GM18861 (cell line): ENCODE measurements at regions not wholly inside any gene's neighbourhood (a gene's known extent, or its start where the extent isn't known, plus 50 kb on each side); places are given as distances from the start of the nearest gene placed in this dataset.

ENCODE experiments used
- ATAC-seq: cut with Tn5 transposase; IDR thresholded peaks from one replicate; pipeline ENCODE4 v1.9.1; 2021; ENCODE audit not compliant: unreplicated experiment

DNA sequence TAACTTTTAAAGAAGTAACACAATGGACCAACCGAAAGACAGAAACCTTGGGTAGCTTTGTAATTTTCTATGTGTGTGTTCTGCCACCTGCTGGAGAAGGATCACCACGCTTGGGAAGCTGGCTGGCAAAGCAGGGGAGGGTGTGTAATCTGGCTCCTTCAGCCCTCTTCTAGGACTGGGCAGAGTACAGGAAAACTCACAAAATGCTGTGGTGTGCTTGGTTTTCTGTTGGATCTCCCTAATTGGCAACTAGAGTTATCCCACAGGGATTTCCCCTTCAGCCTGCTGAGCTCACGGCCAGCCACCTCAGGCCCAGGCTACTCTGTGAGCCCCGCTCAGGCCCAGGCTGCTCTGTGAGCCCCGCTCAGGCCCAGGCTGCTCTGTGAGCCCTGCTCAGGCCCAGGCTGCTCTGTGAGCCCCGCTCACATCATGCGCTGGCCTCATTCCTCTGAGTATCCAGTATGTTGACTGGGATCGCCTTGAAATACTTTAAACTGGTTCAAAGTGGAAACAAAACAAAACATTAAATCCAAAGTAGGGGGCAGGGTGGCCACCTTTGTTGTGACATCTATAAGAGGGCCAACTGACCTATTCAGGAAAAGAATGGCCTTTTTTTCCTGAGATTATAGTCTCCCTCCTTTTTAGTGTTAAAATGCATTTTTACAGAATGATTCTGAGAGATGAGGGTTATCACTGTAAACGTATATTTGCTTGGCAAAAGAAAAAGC lies 52.0 kb upstream of the RNU6-8 start:
- ATAC-seq = peak; percentile 48

DNA sequence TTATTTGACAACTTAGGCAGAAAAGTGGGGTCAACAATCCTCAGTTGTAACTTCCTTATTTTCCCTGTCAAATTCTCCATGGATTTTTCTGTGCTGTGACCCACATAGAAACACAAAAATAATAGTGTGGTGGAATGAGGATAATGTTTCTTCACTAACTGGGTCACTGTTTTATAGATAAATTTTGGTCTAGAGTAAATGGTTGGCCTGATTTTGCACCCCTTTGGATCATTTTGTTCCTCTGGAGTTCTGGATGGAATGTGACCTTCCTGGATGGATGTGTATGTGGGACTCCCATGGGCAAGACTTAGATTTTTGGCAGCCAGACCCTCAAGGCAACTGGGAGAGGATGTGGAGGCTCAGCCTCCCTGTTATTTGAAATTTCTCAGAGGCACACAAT lies 52.7 kb upstream of the RNU6-8 start:
- no peak for ATAC-seq

DNA sequence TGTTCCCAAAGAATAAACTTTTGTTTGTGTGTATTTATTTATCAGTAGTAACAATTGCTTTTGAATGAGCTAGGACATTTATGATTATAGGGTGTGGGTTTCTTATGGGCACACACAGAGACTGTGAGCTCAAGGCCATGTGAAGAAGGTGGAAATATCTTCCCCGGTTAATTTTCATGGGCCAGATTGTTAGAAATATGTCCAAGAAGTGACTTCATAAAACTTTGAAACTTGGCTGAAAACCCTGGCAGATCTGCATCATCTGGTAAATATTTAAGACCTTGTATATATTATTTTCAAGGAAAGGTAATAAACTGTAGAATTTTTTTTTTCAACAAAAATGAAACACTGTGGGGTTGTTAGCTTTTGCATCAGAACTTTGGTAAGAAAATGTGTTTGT lies 53.5 kb upstream of the RNU6-8 start:
- ATAC-seq = no peak

DNA sequence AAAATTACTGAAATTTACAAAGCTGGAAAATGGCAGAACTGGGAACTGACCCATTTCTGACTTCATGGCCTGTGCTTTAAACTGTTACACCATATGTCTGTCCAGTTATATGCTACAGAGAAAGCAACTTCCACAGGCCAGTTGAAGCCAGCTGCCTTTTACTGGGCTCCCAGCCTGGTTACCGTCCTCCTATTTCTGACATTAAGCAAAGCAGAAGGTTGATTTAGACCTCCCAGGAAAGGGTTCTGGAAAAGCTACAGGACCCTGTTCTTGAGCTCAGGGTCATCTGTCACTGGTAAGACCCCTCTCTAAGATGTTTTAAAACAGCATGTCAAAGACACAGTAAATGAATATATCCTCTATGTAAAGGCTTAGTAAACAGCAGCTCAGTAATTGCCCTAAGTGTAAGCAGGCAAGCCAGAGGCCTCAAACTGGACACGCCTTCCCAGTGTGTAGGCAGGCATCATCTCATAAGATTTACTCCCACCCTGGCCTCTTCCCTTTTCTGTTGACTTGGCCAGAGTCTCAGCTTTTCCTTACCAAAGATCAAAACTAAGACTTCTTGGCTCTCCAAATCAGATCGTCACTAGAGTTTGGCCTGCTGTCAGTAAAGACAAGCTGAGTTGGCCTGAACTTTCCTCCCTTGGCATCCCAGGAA lies 55.4 kb upstream of the RNU6-8 start:
- ATAC-seq = no peak

DNA sequence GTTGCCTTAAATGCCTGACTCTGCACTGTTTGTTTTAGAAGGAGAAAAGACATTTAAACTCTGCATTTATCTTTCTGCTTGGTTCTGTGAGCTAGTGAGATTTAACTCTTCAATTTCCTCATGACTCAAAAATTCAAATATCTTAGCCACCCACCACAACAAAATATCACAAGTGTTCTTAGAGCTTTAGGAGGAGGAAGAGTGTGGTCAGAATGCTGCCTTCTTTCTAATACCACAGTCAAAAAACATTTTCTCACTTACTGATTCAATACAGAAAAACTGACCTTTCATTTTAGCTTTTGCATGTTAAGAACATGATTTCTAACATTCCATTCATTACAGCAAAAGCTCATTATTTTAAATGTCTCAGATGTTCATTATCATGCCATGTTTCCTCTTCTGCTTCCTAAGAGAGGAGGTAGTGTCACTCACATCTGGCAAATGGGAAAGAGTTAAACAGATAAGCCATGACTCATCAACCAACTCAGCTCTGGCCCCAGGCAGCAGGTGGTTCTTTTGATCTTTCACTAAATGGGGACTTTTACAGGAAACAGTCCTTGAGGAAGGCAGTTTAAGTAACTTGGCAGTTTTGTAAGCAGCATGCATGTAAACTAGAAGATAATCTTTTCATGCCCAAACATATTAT lies 56.4 kb upstream of the RNU6-8 start:
- peak; percentile 87 for ATAC-seq

DNA sequence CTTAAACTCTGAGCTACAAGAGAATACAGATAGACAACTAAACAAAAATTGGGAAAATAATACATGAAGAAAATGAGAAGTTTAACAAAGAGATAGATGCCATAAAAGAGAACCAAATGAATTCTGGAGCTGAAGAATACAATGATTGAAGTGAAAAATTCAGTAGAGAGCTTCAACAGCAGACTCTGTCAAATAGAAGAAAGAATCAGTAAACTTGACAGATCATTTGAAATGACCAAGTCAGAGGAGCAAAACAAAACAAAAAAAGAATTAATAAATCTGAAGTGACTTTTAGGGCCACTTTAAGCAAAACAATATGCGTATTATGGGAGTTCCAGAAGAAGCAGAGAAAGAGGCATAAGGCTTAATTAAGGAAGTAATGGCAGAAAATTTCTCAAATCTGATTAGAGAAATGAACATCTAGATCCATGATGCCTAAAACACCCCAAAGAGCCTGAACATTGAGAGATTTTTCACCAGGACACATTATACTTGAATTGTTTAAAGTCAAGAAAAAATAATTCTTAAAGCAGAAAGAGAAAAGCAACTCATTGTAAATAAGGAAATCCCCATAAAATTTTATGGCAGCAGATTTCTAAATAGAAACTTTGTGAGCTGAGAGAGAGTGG lies 61.0 kb upstream of the RNU6-8 start:
- no peak for ATAC-seq

DNA sequence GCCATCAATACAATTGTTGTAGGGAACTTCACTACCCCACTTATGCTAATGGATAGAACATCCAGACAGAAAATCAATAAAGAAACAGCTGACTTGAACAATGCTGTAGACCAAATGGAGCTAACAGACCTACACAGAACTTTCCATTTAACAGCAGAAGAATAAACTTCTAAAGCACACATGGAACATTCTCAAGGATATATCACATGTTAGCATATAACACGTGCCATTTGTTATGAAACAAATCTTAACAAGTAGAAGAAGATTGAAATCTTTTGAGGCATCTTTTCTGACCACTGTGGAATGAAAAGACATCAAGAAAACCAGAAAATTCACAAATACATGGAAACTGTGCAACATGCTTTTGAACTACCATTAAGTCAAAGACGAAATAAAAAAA lies 62.5 kb upstream of the RNU6-8 start:
- ATAC-seq = no peak

DNA sequence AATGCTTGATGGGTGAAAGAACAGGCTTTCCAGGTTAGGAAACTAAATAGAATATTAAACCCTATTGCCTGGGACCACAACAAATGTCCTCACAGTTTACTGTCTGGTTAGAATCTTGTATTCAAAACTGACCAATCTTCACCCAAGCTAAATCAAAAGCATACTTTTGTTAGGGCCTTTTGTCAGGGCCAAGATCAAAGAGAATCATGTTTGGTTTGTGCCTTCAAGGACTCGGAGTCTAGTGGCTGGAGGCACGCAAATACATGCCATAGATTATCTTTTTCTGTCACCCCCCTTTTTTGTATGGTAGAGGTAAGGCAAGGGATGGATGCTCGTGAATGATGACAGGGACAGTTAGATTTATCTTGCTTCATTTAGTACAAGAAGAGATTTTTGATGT lies 51.1 kb upstream of the AKAP6 start:
- ATAC-seq = no peak
